ENCODE measurements at regions not wholly inside any gene's neighbourhood (a gene's known extent, or its start where the extent isn't known, plus 50 kb on each side); places are given as distances from the start of the nearest gene placed in this dataset.

GRCh38 chr4:151534195-151534594, 125.2 kb downstream of the FHIP1A start:
- Histone ChIP-seq H4K20me1 (ENCODE audit: insufficient read depth, low read length) (no peaks in the 10 kb centered on the region), H3K79me2 (ENCODE audit: low read length) (no peaks in the 10 kb centered on the region), H3K9ac (ENCODE audit: low read length) (no peak overlapping the region), H3K9me2 (replicated peaks; ENCODE audit: insufficient read depth, low read length) (no peaks in the 10 kb centered on the region), H3K4me3 (ENCODE audit: low read length) (no peak overlapping the region), H3K4me1 (ENCODE audit: low read length) (no peaks in the 10 kb centered on the region), H3K27me3 (replicated peaks; ENCODE audit: insufficient read depth, low read length) (no peaks in the 10 kb centered on the region), H3F3A (ENCODE audit: insufficient read depth, low read length) (no peaks in the 10 kb centered on the region), H3K36me3 (replicated peaks; ENCODE audit: insufficient read depth, low read length) (no peaks in the 10 kb centered on the region), H3K27ac (ENCODE audit: low read length) (no peak overlapping the region), H3K4me2 (ENCODE audit: low read depth, low read length) (no peak overlapping the region), H3K9me3 (replicated peaks; ENCODE audit: insufficient read depth, low read length) (no peaks in the 10 kb centered on the region), H2AFZ (ENCODE audit: low read length) (no peak overlapping the region)
- no peak for DNase-seq
- TF ChIP-seq EZH2phosphoT487 (IDR thresholded peaks at IDR 0.05; ENCODE audit: low read length): no peak
- TF ChIP-seq CTCF (IDR thresholded peaks at IDR 0.05; ENCODE audit: low read length): no peak
- TF ChIP-seq EZH2 (optimal IDR thresholded peaks at IDR 0.05; ENCODE audit: low read depth, low read length): no peak

- Histone ChIP-seq H3K79me2 (ENCODE audit: low read length) (no peaks in the 10 kb centered on the region), H3K4me3 (ENCODE audit: low read length) (no peak overlapping the region), H4K20me1 (ENCODE audit: insufficient read depth, low read length) (no peaks in the 10 kb centered on the region), H3K36me3 (replicated peaks; ENCODE audit: insufficient read depth, low read length) (no peaks in the 10 kb centered on the region), H3K4me1 (ENCODE audit: low read length) (no peaks in the 10 kb centered on the region), H3K9me2 (replicated peaks; ENCODE audit: insufficient read depth, low read length) (no peaks in the 10 kb centered on the region), H3K27me3 (replicated peaks; ENCODE audit: insufficient read depth, low read length) (no peaks in the 10 kb centered on the region), H3K27ac (ENCODE audit: low read length) (no peak overlapping the region), H3K4me2 (ENCODE audit: low read depth, low read length) (no peak overlapping the region), H3K9me3 (replicated peaks; ENCODE audit: insufficient read depth, low read length) (no peaks in the 10 kb centered on the region), H3K9ac (ENCODE audit: low read length) (no peak overlapping the region), H2AFZ (ENCODE audit: low read length) (no peak overlapping the region), H3F3A (ENCODE audit: insufficient read depth, low read length) (no peaks in the 10 kb centered on the region)
- TF ChIP-seq EZH2 (optimal IDR thresholded peaks at IDR 0.05; ENCODE audit: low read depth, low read length): no peak
- no peak for TF ChIP-seq CTCF (IDR thresholded peaks at IDR 0.05; ENCODE audit: low read length)
- no peak for TF ChIP-seq EZH2phosphoT487 (IDR thresholded peaks at IDR 0.05; ENCODE audit: low read length)
- DNase-seq: no peak
Measured at GRCh38 chr4:151535366-151535765, 126.4 kb downstream of the FHIP1A start.

DNA sequence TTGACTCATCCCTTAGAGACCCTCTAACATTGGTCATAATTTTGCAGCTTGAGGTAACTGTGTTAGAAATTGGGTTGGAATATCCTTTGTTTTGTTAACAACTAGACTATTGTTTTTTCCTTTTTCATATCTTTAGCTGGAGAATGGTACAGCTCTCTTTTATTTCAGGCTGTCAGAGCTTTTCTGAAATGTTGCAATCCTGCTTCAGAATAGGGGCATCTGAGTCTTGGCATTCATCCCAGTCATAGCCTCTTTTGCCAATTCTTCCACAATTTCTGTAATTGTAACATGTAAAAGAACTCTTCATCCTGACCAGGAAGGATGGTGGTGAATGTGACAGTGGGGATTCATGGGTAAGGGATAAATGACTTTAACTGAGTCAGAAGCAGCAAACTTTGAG, 128.7 kb downstream of the FHIP1A start:
- Histone ChIP-seq H2AFZ (ENCODE audit: low read length) (no peak overlapping the region), H3K27me3 (replicated peaks; ENCODE audit: insufficient read depth, low read length) (no peaks in the 10 kb centered on the region), H3K27ac (ENCODE audit: low read length) (no peak overlapping the region), H3K9me3 (replicated peaks; ENCODE audit: insufficient read depth, low read length) (no peaks in the 10 kb centered on the region), H3K79me2 (ENCODE audit: low read length) (no peaks in the 10 kb centered on the region), H3K4me1 (ENCODE audit: low read length) (no peaks in the 10 kb centered on the region), H3K4me2 (ENCODE audit: low read depth, low read length) (no peak overlapping the region), H3K36me3 (replicated peaks; ENCODE audit: insufficient read depth, low read length) (no peaks in the 10 kb centered on the region), H3K9ac (ENCODE audit: low read length) (no peak overlapping the region), H3F3A (ENCODE audit: insufficient read depth, low read length) (no peaks in the 10 kb centered on the region), H3K9me2 (replicated peaks; ENCODE audit: insufficient read depth, low read length) (no peaks in the 10 kb centered on the region), H3K4me3 (ENCODE audit: low read length) (no peak overlapping the region), H4K20me1 (ENCODE audit: insufficient read depth, low read length) (no peaks in the 10 kb centered on the region)
- DNase-seq: no peak
- TF ChIP-seq EZH2 (optimal IDR thresholded peaks at IDR 0.05; ENCODE audit: low read depth, low read length) (no peak), EZH2phosphoT487 (IDR thresholded peaks at IDR 0.05; ENCODE audit: low read length) (no peak), CTCF (IDR thresholded peaks at IDR 0.05; ENCODE audit: low read length) (no peak)

Measured in MM.1S (cell line).